GM18861 (cell line): ENCODE measurements at regions not wholly inside any gene's neighbourhood (a gene's known extent, or its start where the extent isn't known, plus 50 kb on each side); places are given as distances from the start of the nearest gene placed in this dataset.

Experiments used
- ATAC-seq: cut with Tn5 transposase; IDR thresholded peaks from one replicate; pipeline ENCODE4 v1.9.1; 2021; ENCODE audit not compliant: unreplicated experiment

GRCh38 chr10:61841338-61841875 is 60.1 kb upstream of the ARID5B start:
- ATAC-seq: no peak

- no peak for ATAC-seq
Observed at GRCh38 chr10:61842755-61843497, 58.6 kb upstream of the ARID5B start.

GRCh38 chr10:61844116-61844822 is 57.2 kb upstream of the ARID5B start:
- no peak for ATAC-seq

DNA sequence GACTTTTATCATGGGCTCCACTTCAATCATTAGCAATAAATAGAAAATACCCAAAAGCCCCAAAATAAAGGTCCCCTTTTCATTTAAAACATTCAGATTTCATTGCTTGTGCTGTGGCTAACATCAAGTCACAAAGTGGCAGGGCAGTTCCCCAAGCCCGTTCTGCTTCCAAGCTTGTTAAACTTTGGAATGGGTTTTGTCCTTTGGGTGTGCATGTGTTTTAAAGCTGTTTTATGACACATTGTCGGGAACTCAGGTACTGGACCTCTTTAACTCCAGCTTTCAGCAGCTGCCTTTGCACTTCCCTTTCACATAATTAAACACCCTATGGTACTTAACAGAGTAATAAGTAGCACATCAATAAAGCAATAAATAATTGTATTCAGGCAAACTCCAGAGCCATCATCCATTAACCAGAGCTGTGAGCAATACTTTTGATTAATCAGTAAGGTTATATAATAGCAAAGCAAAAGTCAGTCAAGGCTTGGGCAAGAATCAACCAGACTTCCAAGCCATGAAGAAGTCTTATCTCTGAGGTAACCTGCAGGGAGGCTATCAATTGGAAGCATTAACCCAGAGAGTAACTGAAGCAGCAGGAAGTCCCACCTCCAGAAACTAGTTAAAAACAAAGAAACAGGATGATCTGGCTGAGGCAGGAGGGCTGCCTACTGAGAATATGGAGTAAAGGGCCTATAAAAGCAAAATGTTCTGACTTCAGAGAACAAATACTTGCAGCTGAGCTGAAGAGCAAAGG is 56.1 kb upstream of the ARID5B start:
- ATAC-seq: no peak

- no peak for ATAC-seq
Observed at GRCh38 chr10:61845950-61846268, 55.6 kb upstream of the ARID5B start.

GRCh38 chr10:61846370-61847031 is 55.0 kb upstream of the ARID5B start:
- no peak for ATAC-seq

GRCh38 chr10:61847087-61847486 is 54.4 kb upstream of the ARID5B start:
- no peak for ATAC-seq

DNA sequence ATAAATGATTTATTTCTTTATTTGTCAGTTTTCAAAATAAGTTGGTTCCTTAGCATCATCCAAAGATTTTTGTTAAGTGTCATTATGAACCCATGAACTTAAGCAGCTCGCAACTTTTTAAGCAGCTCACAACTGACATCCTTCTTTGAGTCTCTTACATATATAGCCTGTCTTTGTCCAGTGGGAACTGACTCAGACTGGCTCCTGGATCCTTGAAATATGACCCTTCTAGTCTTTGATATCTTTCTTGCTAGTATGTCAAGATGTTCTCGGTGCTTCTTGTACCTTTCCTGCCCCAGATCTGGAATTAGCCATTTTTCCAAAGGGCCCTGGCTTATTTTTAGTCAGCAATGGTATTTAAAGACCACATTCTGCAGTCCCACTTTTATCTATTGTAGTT is 53.9 kb upstream of the ARID5B start:
- no peak for ATAC-seq

DNA sequence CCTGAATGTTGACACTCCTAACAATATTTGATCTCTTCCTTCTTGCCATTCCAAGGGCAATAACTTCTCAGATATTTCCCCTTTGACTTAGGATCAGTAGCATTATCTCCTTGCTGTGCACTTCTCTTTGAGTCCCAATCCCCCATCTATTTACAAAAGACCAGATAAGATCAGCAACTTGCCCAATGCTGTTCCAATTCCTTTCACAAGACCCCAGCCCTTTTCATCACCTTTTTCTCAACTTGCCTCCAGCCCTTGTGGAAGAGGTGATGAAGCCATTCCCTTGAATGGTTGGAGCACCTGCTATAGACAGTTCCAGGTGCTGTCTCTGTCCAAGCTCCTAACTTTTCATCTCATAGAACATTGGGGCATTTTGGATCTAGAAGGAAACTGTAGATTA is 51.1 kb upstream of the ARID5B start:
- no peak for ATAC-seq
